ENCODE measurements at regions not wholly inside any gene's neighbourhood (a gene's known extent, or its start where the extent isn't known, plus 50 kb on each side); places are given as distances from the start of the nearest gene placed in this dataset.

DNA sequence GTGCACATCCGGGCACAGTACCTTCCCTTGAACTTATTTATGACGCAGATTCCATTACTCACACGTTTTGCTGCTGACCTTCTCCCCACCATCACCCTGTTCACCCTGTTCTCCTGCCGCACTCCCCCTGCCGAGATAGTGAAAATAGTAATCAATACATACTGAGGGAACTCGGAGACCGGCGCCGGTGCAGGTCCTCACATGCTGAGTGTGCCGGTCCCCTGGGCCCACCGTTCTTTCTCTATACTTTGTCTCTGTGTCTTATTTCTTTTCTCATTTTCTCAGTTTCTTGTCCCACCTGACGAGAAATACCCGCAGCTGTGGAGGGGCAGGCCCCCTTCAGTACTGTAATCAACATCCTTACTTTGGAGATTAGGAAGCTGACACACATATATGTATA, 1337.1 kb upstream of the PABPC4L start:
- H3K4me1 ChIP-seq, result no peaks in the 10 kb centered on the region
- H3K4me3 ChIP-seq (ENCODE audit: low read depth, low read length), result no peak overlapping the region
- no peaks in the 10 kb centered on the region for H3K27me3 ChIP-seq
- H3K9me3 ChIP-seq, result no peaks in the 10 kb centered on the region
- TF ChIP-seq, protein P1, sequence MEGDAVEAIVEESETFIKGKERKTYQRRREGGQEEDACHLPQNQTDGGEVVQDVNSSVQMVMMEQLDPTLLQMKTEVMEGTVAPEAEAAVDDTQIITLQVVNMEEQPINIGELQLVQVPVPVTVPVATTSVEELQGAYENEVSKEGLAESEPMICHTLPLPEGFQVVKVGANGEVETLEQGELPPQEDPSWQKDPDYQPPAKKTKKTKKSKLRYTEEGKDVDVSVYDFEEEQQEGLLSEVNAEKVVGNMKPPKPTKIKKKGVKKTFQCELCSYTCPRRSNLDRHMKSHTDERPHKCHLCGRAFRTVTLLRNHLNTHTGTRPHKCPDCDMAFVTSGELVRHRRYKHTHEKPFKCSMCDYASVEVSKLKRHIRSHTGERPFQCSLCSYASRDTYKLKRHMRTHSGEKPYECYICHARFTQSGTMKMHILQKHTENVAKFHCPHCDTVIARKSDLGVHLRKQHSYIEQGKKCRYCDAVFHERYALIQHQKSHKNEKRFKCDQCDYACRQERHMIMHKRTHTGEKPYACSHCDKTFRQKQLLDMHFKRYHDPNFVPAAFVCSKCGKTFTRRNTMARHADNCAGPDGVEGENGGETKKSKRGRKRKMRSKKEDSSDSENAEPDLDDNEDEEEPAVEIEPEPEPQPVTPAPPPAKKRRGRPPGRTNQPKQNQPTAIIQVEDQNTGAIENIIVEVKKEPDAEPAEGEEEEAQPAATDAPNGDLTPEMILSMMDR (IDR thresholded peaks at IDR 0.05; ENCODE audit: low read depth, low read length), result no peak
- no peak for DNase-seq
- H3K36me3 ChIP-seq, result no peaks in the 10 kb centered on the region

DNA sequence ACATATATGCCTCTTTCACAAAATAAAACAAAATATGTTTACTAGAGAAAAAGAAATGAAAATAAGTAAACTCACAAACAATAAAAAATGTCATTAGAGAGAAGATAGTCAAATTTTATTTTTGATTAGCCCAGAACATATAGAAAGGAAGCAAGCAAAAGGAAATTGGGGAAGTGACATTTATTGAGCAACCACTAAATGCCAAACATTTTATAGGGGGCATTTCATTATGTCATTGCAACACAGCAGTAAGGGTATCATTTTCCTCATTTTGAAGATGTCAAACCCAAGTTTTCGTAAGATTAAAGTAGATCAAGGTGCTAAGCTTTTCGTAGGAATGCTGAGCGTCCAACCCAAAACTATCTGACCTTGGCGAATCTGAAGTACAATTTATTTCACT, 1331.5 kb upstream of the PABPC4L start:
- H3K36me3 ChIP-seq, result no peaks in the 10 kb centered on the region
- no peaks in the 10 kb centered on the region; the same call in 1 of the 2 replicates for H3K4me1 ChIP-seq
- H3K9me3 ChIP-seq, result no peaks in the 10 kb centered on the region
- TF ChIP-seq, protein P1 (IDR thresholded peaks at IDR 0.05; ENCODE audit: low read depth, low read length), result no peak
- no peaks in the 10 kb centered on the region for H3K27me3 ChIP-seq
- no peak overlapping the region for H3K4me3 ChIP-seq (ENCODE audit: low read depth, low read length)
- no peak for DNase-seq

DNA sequence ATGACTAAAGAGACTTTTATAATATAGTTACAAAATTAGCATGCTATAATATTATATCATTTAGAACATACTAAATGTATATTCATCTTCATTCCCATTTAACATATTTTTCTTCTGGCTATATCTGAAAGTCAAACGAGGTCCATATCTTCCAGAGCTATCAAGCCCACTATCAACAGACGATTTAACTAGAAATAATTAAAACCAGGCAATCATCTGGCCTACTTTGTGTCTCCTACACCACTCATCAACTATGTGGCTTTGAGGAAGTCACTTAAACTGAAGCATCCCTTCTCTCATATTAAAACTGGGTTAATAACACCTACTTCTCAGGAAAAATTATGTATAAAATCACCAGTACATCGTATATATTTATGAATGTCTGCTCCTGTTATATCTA, 1330.5 kb upstream of the PABPC4L start:
- TF ChIP-seq, protein P1 (IDR thresholded peaks at IDR 0.05; ENCODE audit: low read depth, low read length), result no peak
- no peaks in the 10 kb centered on the region for H3K27me3 ChIP-seq
- no peak for DNase-seq
- H3K9me3 ChIP-seq, result no peaks in the 10 kb centered on the region
- no peak overlapping the region for H3K4me3 ChIP-seq (ENCODE audit: low read depth, low read length)
- H3K4me1 ChIP-seq, result no peaks in the 10 kb centered on the region; the same call in 1 of the 2 replicates
- H3K36me3 ChIP-seq, result no peaks in the 10 kb centered on the region

DNA sequence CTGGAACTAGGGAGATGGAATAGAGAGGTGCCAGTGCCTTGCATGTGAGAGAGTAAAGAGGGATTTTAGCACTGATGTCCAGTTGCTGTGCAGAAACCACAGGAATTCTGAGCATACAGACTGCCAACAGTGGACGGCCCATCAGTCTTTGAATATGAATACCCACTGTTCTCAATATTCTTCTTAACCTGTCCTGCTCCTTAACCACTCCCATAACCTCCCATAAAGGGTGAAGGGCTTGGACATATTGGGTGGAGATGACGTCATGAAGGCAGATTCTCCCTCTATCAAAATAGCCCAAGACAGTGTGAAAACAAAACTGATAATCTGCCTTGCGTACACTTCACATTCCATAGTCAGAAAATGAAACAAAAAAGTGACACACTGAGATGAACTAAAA, 1313.7 kb upstream of the PABPC4L start:
- Histone ChIP-seq H3K4me1 (no peaks in the 10 kb centered on the region), H3K4me3 (ENCODE audit: low read depth, low read length) (no peak overlapping the region), H3K36me3 (no peaks in the 10 kb centered on the region), H3K27me3 (no peaks in the 10 kb centered on the region), H3K9me3 (no peaks in the 10 kb centered on the region)
- TF ChIP-seq, protein P1 (IDR thresholded peaks at IDR 0.05; ENCODE audit: low read depth, low read length), result no peak
- DNase-seq, result no peak

DNA sequence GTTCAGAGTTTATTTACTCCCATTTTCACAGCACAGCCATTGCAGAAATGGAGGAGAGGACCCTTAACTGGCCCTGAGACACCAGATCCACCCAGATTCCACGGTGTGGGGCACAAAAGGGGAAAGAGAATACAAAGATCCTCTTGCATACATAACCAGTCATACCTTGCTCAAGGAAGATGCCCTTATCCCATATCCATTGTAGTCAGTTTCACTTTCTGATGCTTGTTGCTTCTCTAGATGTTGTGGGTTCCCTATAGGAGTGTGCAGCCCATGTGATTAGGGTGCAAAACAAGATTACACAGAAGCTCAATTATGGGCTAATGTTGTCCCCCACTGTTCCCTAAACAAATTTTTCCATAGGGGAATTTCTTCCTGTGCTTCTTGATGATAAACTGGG, 1309.0 kb upstream of the PABPC4L start:
- no peak for DNase-seq
- Histone ChIP-seq H3K9me3 (no peaks in the 10 kb centered on the region), H3K36me3 (no peaks in the 10 kb centered on the region), H3K27me3 (no peaks in the 10 kb centered on the region), H3K4me1 (no peaks in the 10 kb centered on the region), H3K4me3 (ENCODE audit: low read depth, low read length) (no peak overlapping the region)
- TF ChIP-seq, protein P1 (IDR thresholded peaks at IDR 0.05; ENCODE audit: low read depth, low read length), result no peak

DNA sequence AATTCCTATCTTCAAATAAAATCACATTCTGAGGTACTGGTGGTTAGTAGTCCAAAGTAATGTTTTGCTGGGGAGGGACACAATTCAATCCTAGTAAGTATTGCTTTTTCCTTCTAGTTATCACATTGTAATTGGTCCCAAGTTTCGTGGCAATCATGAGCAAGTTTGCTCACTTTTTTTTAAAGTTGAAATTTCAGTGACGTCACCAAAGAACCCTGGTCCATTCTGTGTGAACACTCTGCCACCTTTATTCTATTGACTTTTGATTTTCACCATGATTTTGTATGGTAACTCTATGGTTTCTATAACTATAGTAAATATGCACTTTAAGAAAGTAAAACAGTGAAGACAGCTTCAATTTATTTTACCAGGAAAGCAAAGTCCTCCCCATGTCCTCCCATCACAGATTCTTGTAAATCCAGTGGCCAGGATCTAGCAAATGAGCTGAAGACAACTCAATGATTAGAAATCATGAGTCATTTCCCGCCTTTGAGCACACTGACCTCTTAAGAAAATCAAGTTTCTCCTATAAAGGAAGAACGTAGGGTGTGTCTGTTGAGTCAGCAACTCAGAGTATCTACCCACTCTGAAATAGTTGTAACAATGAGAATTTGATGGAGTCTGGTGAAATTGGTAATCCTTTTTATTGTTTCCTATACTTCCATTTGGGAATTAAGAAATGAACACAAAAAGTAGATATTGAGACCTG, 1306.6 kb upstream of the PABPC4L start:
- Histone ChIP-seq H3K36me3 (no peaks in the 10 kb centered on the region), H3K4me3 (ENCODE audit: low read depth, low read length) (no peak overlapping the region), H3K9me3 (no peaks in the 10 kb centered on the region), H3K27me3 (no peaks in the 10 kb centered on the region), H3K4me1 (no peaks in the 10 kb centered on the region)
- TF ChIP-seq, protein P1 (IDR thresholded peaks at IDR 0.05; ENCODE audit: low read depth, low read length), result no peak
- no peak for DNase-seq

All from BE2C (cell line).